RWPE2 (cell line): ENCODE measurements at regions not wholly inside any gene's neighbourhood (a gene's known extent, or its start where the extent isn't known, plus 50 kb on each side); places are given as distances from the start of the nearest gene placed in this dataset.

Source experiments
- ATAC-seq: fragments of 200-7000 bp; cut with Tn5 transposase; 3 replicates; pipeline ENCODE4 v1.9.1; 2021; ENCODE audit warnings: low read depth
- DNase-seq: peaks from one replicate; pipeline ENCODE4 v3.0.0-alpha.2; 2020; ENCODE audit warnings: low spot score
- H3K27ac ChIP-seq: fragments of 450-650 bp; 2 replicates; pipeline ENCODE4 v1.5.1; 2017; ENCODE audit warnings: mild to moderate bottlenecking; ENCODE audit not compliant: poor library complexity, severe bottlenecking
- H3K27me3 ChIP-seq: fragments of 250-450 bp; sonication (Bioruptor Pico); 2 replicates; pipeline ENCODE4 v1.5.1; 2021; ENCODE audit warnings: mild to moderate bottlenecking, moderate library complexity; ENCODE audit not compliant: insufficient read depth, poor library complexity, severe bottlenecking
- H3K36me3 ChIP-seq: fragments of 250-450 bp; sonication (Bioruptor Pico); 2 replicates; pipeline ENCODE4 v1.5.1; 2020; ENCODE audit warnings: low read depth, mild to moderate bottlenecking, moderate library complexity
- H3K4me1 ChIP-seq: fragments of 250-450 bp; sonication (Bioruptor Pico); 2 replicates; pipeline ENCODE4 v1.5.1; 2021; ENCODE audit warnings: mild to moderate bottlenecking, moderate library complexity; ENCODE audit not compliant: insufficient read depth, poor library complexity, severe bottlenecking
- H3K4me3 ChIP-seq: fragments of 250-450 bp; sonication (Bioruptor Pico); 2 replicates; pipeline ENCODE4 v1.5.1; 2021; ENCODE audit warnings: mild to moderate bottlenecking, moderate library complexity; ENCODE audit not compliant: severe bottlenecking
- H3K9me3 ChIP-seq: fragments of 250-450 bp; sonication (Bioruptor Pico); 2 replicates; pipeline ENCODE4 v1.5.1; 2021; ENCODE audit warnings: mild to moderate bottlenecking, moderate library complexity; ENCODE audit not compliant: severe bottlenecking
- CTCF ChIP-seq: fragments of 450-650 bp; IDR thresholded peaks from one replicate; pipeline ENCODE4 v1.5.1; 2017; ENCODE audit warnings: mild to moderate bottlenecking, moderate library complexity; ENCODE audit not compliant: poor library complexity, severe bottlenecking

GRCh38 chr9:13450723-13451122, 171.2 kb upstream of the MPDZ start:
- no peak for TF ChIP-seq CTCF
- DNase-seq (no peak), ATAC-seq (no peak)
- Histone ChIP-seq H3K36me3 (no peaks in the 10 kb centered on the region), H3K4me1 (no peaks in the 10 kb centered on the region), H3K4me3 (no peak overlapping the region), H3K9me3 (no peaks in the 10 kb centered on the region), H3K27ac (no peak overlapping the region), H3K27me3 (no peaks in the 10 kb centered on the region)

GRCh38 chr9:13448482-13448881, 169.0 kb upstream of the MPDZ start:
- H3K9me3 ChIP-seq: no peaks in the 10 kb centered on the region
- no peaks in the 10 kb centered on the region for H3K4me1 ChIP-seq
- DNase-seq (no peak), ATAC-seq (no peak)
- H3K27me3 ChIP-seq: no peaks in the 10 kb centered on the region
- no peak overlapping the region for H3K27ac ChIP-seq
- no peak for TF ChIP-seq CTCF
- no peak overlapping the region for H3K4me3 ChIP-seq
- no peaks in the 10 kb centered on the region for H3K36me3 ChIP-seq

GRCh38 chr9:13447843-13448422, 168.4 kb upstream of the MPDZ start:
- Histone ChIP-seq H3K4me1 (no peaks in the 10 kb centered on the region), H3K27me3 (no peaks in the 10 kb centered on the region), H3K9me3 (no peaks in the 10 kb centered on the region), H3K4me3 (no peak overlapping the region), H3K36me3 (no peaks in the 10 kb centered on the region), H3K27ac (no peak overlapping the region)
- DNase-seq (no peak), ATAC-seq (no peak)
- TF ChIP-seq CTCF: no peak

GRCh38 chr9:13446938-13447842, 167.7 kb upstream of the MPDZ start:
- no peak for ATAC-seq

More at GRCh38 chr9:13446938-13447842, 167.7 kb upstream of the MPDZ start:
- peak; percentile 59 for TF ChIP-seq CTCF
- no peaks in the 10 kb centered on the region for H3K36me3 ChIP-seq
- no peak overlapping the region for H3K4me3 ChIP-seq
- no peaks in the 10 kb centered on the region for H3K9me3 ChIP-seq
- H3K27me3 ChIP-seq: no peaks in the 10 kb centered on the region
- DNase-seq: no peak
- H3K4me1 ChIP-seq: no peaks in the 10 kb centered on the region
- no peak overlapping the region for H3K27ac ChIP-seq
